ENCODE measurements at regions not wholly inside any gene's neighbourhood (a gene's known extent, or its start where the extent isn't known, plus 50 kb on each side); places are given as distances from the start of the nearest gene placed in this dataset.

- TF ChIP-seq CTCF (IDR thresholded peaks at IDR 0.05; ENCODE audit: low read depth, low read length) (no peak), EZH2phosphoT487 (IDR thresholded peaks at IDR 0.05; ENCODE audit: low read depth) (no peak)
Observed at GRCh38 chr1:108066808-108067207, 101.8 kb upstream of the VAV3 start.
